Fibroblast of villous mesenchyme (primary cell): ENCODE measurements at regions not wholly inside any gene's neighbourhood (a gene's known extent, or its start where the extent isn't known, plus 50 kb on each side); places are given as distances from the start of the nearest gene placed in this dataset.
"Not testable (repeated sequence)": the region's sequence is repeated elsewhere in the genome, so short reads cannot be mapped to it uniquely, and the experiment has no call there.

Experiments
- DNase-seq: peaks from one replicate; pipeline ENCODE4 v3.0.0-alpha.2; 2010; ENCODE audit warnings: low read depth
- H3K4me3 ChIP-seq: 2 replicates; pipeline ENCODE4 v1.5.1; 2011; ENCODE audit warnings: low read depth, mild to moderate bottlenecking, low read length
- CTCF ChIP-seq: IDR thresholded peaks from 2 replicates; pipeline ENCODE4 v1.5.1; 2012; ENCODE audit warnings: low read depth, mild to moderate bottlenecking, low read length; ENCODE audit not compliant: insufficient read depth

GRCh38 chr3:193165431-193166120, 75.4 kb upstream of the PLAAT1 start:
- no peak for DNase-seq
- H3K4me3 ChIP-seq, result no peak overlapping the region
- TF ChIP-seq CTCF, result no peak

GRCh38 chr3:193168931-193169330, 72.1 kb upstream of the PLAAT1 start:
- DNase-seq, result no peak
- TF ChIP-seq CTCF, result no peak
- H3K4me3 ChIP-seq, result no peak overlapping the region

DNA sequence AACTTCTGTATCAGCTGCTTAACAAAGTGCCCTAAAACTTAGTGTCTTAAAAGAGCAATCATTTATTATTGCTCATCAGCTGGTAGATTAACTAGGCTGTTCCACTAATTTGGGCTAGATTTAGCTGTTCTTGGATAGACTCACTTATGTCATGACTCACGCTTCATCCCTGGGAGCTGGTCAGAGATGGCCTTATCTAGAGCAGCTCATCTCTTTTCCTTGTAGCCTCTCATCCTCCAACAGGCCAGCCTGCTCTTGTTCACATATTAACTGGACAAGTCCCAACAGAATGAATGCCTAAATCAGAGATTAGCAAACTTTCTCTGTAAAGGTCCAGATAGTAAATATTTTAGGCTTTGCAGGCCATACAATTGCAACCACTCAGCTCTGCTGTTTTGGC, 66.9 kb upstream of the PLAAT1 start:
- no peak overlapping the region for H3K4me3 ChIP-seq
- TF ChIP-seq CTCF, result no peak
- no peak for DNase-seq

- not testable (repeated sequence) for H3K4me3 ChIP-seq, DNase-seq
Observed at GRCh38 chr3:193179332-193180012, 61.5 kb upstream of the PLAAT1 start.

DNA sequence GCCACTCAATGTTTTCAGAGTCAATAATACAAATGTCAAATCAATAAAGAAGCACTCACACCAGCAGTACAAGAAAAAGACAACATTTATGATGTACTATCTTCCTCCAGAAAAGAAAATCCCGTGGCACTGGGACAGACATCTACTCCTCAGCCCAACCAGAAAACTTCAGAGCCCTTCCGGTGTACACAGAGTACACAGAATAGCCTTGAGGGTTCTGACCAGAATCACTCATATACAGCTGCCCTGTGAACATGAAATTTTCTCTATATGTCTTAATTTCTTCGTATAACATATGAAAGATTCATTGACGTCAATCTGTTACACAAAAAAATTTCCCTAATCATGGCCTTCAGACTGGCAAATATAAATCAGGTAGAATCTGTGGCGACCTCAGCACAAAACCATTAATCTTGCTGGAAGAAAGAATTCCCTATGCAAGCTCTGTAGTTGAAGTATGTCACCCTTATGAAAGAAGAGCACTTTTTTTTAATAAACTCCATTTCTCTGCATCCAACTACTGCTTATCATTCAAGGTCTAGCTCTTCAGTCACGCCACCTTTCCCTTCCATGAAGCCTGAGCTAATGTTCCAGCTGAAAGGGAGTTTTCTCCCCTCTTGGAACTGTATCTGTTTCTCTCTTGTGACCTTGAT, 53.8 kb upstream of the PLAAT1 start:
- no peak for DNase-seq
- no peak overlapping the region for H3K4me3 ChIP-seq
- no peak for TF ChIP-seq CTCF

GRCh38 chr3:193190146-193190786, 50.8 kb upstream of the PLAAT1 start:
- DNase-seq, result peak; percentile 3
- TF ChIP-seq CTCF, result peak; percentile 11
- no peak overlapping the region for H3K4me3 ChIP-seq
